Natural killer cell (primary cell): ENCODE measurements at regions not wholly inside any gene's neighbourhood (a gene's known extent, or its start where the extent isn't known, plus 50 kb on each side); places are given as distances from the start of the nearest gene placed in this dataset.

Source experiments
- ATAC-seq, 3 donors: fragments of 150-1000 bp in 2 of 3; fragments of 200-7000 bp in 1 of 3; cut with Tn5 transposase; 1 replicate in 1 of 3; 2 replicates in 2 of 3; pipeline ENCODE4 v1.10.0; 2021; ENCODE audit warnings: mild to moderate bottlenecking in 2 of 3, moderate library complexity in 2 of 3
- DNase-seq, 2 donors: peaks; one replicate each; pipeline versions ENCODE4 v3.0.0 to v3.0.0-alpha.2; 2013 to 2021; ENCODE audit warnings: mixed read lengths in 1 of 2
- H3K27ac ChIP-seq: one replicate; pipeline ENCODE4 v1.5.1; 2013; ENCODE audit warnings: mild to moderate bottlenecking, low read length
- H3K27me3 ChIP-seq: one replicate; pipeline ENCODE4 v1.6.1; 2013; ENCODE audit warnings: low read length; ENCODE audit not compliant: control insufficient read depth, insufficient read depth
- H3K36me3 ChIP-seq: one replicate; pipeline ENCODE4 v1.6.1; 2013; ENCODE audit warnings: low read length; ENCODE audit not compliant: control insufficient read depth, insufficient read depth
- H3K4me1 ChIP-seq: one replicate; pipeline ENCODE4 v1.6.1; 2013; ENCODE audit warnings: low read length; ENCODE audit not compliant: control insufficient read depth, insufficient read depth
- H3K4me3 ChIP-seq: one replicate; pipeline ENCODE4 v1.5.1; 2013; ENCODE audit warnings: low read length
- H3K9me3 ChIP-seq: one replicate; pipeline ENCODE4 v1.6.1; 2013; ENCODE audit warnings: low read length; ENCODE audit not compliant: control insufficient read depth, insufficient read depth
- H3K27ac Mint-ChIP-seq, 2 donors: one replicate each; pipeline ENCODE4 v1.8.0; 2022; ENCODE audit warnings: mild to moderate bottlenecking in 2 of 2, mixed read lengths in 2 of 2, moderate library complexity in 1 of 2
- H3K27me3 Mint-ChIP-seq, 2 donors: one replicate each; pipeline ENCODE4 v1.8.0; 2022; ENCODE audit warnings: low read depth in 2 of 2, mixed read lengths in 2 of 2
- H3K36me3 Mint-ChIP-seq: one replicate; pipeline ENCODE4 v1.8.0; 2022; ENCODE audit warnings: mixed read lengths
- H3K4me1 Mint-ChIP-seq, 2 donors: one replicate each; pipeline ENCODE4 v1.8.0; 2022; ENCODE audit warnings: mixed read lengths in 2 of 2
- H3K4me3 Mint-ChIP-seq: one replicate; pipeline ENCODE4 v1.8.0; 2022; ENCODE audit warnings: mild to moderate bottlenecking, moderate library complexity, mixed read lengths
- H3K9me3 Mint-ChIP-seq, 2 donors: one replicate each; pipeline ENCODE4 v1.8.0; 2022; ENCODE audit warnings: mixed read lengths in 2 of 2
- WGBS: methylation state at CpG from one replicate; pipeline ENCODE4 v1.1.7; 2013; ENCODE audit warnings: missing lambda C conversion rate; ENCODE audit not compliant: insufficient coverage; 5-methylcytosine and 5-hydroxymethylcytosine counted together
- intact Hi-C: fragments of 100-400 bp; cut with micrococcal nuclease; formaldehyde crosslinking; loops from one replicate; pipeline ENCODE4 v1.14.2; 2022
- TF ChIP-seq, protein P1 (sequence below): fragments of 200-600 bp; IDR thresholded peaks from one replicate; pipeline ENCODE4 v1.8.0; 2022; ENCODE audit warnings: antibody characterized with exemption

DNA sequence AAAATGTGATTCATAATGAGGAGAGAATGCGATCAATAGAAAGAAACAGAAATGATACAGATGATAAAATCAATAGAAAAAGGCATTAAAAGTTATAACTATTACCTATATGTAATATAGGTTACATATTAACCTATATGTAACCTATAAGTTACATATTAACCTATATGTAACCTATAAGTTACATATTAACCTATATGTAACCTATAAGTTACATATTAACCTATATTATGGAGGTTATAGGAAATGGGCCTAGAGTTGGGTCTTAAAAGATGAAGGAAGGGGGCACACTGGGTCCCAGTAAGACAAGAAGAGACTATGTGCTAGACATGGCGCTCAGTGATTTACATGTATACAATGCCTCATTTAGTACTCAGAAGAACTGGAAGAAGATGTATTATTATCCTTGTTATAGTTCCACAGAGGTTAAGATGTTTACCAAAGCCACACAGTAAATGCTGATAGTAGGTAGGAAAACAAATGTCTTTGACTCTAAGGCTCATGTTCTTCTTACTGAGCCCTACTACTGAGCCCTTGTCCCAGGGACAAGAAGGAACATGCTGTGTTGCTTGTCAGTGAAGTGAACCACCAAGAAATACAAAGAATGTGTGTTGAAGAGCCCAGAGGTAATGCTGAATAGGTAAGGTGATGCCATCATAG is 444.6 kb upstream of the PLXNA2 start:
- WGBS: 100% methylated on average over 1 of the region's 2 CpGs

DNA sequence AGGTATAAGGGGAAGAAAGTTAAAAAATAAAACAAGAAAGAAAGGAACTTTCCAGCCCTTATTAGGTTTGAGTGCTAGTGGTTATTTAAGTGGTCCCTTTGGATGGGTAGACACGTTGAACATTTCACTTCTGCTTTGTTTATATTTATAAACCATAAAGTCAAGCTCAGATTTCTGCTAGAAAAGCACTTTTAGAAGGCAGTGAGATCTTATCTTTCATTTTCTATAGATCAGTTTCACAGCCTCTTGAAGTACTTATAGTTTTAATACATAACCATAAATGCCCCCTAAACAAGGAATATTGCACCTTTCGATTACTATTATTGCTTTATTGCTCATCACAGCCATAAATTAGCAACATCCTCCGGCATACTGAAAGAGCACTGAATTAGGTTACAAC is 446.8 kb upstream of the PLXNA2 start:
- H3K36me3 Mint-ChIP-seq: no peaks in the 10 kb centered on the region

More for the DNA sequence above, 444.6 kb upstream of the PLXNA2 start:
- H3K4me3 ChIP-seq: no peak overlapping the region
- H3K36me3 ChIP-seq: no peaks in the 10 kb centered on the region
- no peak for ATAC-seq
- no peaks in the 10 kb centered on the region for H3K4me1 ChIP-seq
- H3K27ac ChIP-seq: no peak overlapping the region
- Mint-ChIP-seq H3K4me3 (no peak overlapping the region), H3K4me1 (no peaks in the 10 kb centered on the region), H3K9me3 (peaks cover 0 to 6% of the 10 kb centered on the region in 2 donors), H3K36me3 (no peaks in the 10 kb centered on the region), H3K27ac (no peak overlapping the region), H3K27me3 (no peaks in the 10 kb centered on the region)
- intact Hi-C loops: no loop called here
- no peak for DNase-seq
- no peaks in the 10 kb centered on the region for H3K27me3 ChIP-seq
- TF ChIP-seq, protein P1, sequence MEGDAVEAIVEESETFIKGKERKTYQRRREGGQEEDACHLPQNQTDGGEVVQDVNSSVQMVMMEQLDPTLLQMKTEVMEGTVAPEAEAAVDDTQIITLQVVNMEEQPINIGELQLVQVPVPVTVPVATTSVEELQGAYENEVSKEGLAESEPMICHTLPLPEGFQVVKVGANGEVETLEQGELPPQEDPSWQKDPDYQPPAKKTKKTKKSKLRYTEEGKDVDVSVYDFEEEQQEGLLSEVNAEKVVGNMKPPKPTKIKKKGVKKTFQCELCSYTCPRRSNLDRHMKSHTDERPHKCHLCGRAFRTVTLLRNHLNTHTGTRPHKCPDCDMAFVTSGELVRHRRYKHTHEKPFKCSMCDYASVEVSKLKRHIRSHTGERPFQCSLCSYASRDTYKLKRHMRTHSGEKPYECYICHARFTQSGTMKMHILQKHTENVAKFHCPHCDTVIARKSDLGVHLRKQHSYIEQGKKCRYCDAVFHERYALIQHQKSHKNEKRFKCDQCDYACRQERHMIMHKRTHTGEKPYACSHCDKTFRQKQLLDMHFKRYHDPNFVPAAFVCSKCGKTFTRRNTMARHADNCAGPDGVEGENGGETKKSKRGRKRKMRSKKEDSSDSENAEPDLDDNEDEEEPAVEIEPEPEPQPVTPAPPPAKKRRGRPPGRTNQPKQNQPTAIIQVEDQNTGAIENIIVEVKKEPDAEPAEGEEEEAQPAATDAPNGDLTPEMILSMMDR: no peak
- no peaks in the 10 kb centered on the region for H3K9me3 ChIP-seq

DNA sequence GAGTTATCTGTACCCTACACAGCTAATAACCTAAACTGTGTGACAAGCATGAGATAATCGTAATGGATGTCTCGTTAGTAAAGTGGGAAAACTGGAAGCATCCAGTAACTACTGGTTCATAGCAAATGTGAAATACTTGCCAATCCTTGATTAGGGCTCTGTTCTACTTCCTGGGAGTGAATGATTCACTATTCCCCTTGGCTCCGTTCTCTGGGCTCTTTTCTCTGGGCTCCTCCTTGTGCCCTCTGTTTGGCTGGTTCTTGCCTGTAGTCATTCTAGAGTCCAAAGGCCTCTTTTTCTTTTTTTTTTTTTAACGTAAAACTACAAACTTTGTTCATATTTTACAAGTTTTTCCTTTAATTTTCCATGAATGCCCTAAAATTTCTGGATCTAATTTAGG is 465.8 kb upstream of the PLXNA2 start:
- H3K9me3 Mint-ChIP-seq: peaks cover 0 to 2% of the 10 kb centered on the region in 2 donors
- H3K27me3 Mint-ChIP-seq: no peaks in the 10 kb centered on the region
- Histone ChIP-seq H3K27ac (no peak overlapping the region), H3K36me3 (no peaks in the 10 kb centered on the region), H3K4me1 (no peaks in the 10 kb centered on the region), H3K9me3 (no peaks in the 10 kb centered on the region), H3K4me3 (no peak overlapping the region), H3K27me3 (no peaks in the 10 kb centered on the region)
- ATAC-seq (no peak), DNase-seq (no peak)
- no peaks in the 10 kb centered on the region for H3K36me3 Mint-ChIP-seq
- TF ChIP-seq, protein P1: no peak
- WGBS: 92% methylated on average over 4 of the region's 4 CpGs
- no peaks in the 10 kb centered on the region for H3K4me1 Mint-ChIP-seq
- no peak overlapping the region for H3K4me3 Mint-ChIP-seq
- H3K27ac Mint-ChIP-seq: no peak overlapping the region
- intact Hi-C loops: no loop called here

More for the DNA sequence above, 446.8 kb upstream of the PLXNA2 start:
- H3K36me3 ChIP-seq: no peaks in the 10 kb centered on the region
- intact Hi-C loops: no loop called here
- ATAC-seq (no peak), DNase-seq (no peak)
- H3K4me1 Mint-ChIP-seq: no peaks in the 10 kb centered on the region
- H3K9me3 Mint-ChIP-seq: peaks cover 0 to 6% of the 10 kb centered on the region in 2 donors
- H3K9me3 ChIP-seq: no peaks in the 10 kb centered on the region
- H3K4me3 Mint-ChIP-seq: no peak overlapping the region
- no peaks in the 10 kb centered on the region for H3K4me1 ChIP-seq
- no peaks in the 10 kb centered on the region for H3K27me3 Mint-ChIP-seq
- H3K27ac ChIP-seq: no peak overlapping the region
- no peak overlapping the region for H3K27ac Mint-ChIP-seq
- H3K4me3 ChIP-seq: no peak overlapping the region
- TF ChIP-seq, protein P1: no peak
- no peaks in the 10 kb centered on the region for H3K27me3 ChIP-seq
- WGBS: 100% methylated on average over 2 of the region's 3 CpGs

DNA sequence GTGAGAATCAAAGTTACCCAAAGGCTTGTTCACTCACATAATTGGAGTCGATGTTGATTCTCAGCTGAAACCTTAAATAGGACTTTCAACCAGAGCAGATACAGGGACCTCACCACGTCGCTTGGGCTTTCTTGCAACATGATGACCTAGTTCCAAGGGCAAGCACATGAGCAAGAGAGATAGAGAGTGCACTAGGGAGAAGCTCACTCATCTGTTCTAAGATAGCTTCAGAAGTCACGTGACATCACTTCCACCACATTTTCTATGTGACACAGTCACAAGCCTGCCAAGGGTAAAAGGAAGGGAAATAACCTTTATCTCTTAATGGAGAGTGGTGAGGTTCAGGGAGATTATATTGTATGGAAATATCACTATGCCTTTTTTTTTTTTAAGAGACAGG is 470.1 kb upstream of the PLXNA2 start:
- H3K36me3 ChIP-seq: no peaks in the 10 kb centered on the region
- H3K9me3 ChIP-seq: no peaks in the 10 kb centered on the region
- H3K27ac Mint-ChIP-seq: no peak overlapping the region
- intact Hi-C loops: no loop called here
- WGBS: 82% methylated on average over 3 of the region's 4 CpGs
- no peaks in the 10 kb centered on the region for H3K27me3 Mint-ChIP-seq
- H3K36me3 Mint-ChIP-seq: no peaks in the 10 kb centered on the region
- no peaks in the 10 kb centered on the region for H3K27me3 ChIP-seq
- no peaks in the 10 kb centered on the region for H3K4me1 ChIP-seq
- H3K9me3 Mint-ChIP-seq: peaks cover 3 to 5% of the 10 kb centered on the region in 2 donors
- no peak overlapping the region for H3K27ac ChIP-seq
- no peak overlapping the region for H3K4me3 ChIP-seq
- ATAC-seq (no peak), DNase-seq (no peak)
- TF ChIP-seq, protein P1: no peak
- no peak overlapping the region for H3K4me3 Mint-ChIP-seq
- no peaks in the 10 kb centered on the region for H3K4me1 Mint-ChIP-seq
